Suprapubic skin (tissue), 4 donors: ENCODE measurements at regions not wholly inside any gene's neighbourhood (a gene's known extent, or its start where the extent isn't known, plus 50 kb on each side); places are given as distances from the start of the nearest gene placed in this dataset.
"Not testable (repeated sequence)": the region's sequence is repeated elsewhere in the genome, so short reads cannot be mapped to it uniquely, and the experiment has no call there.

Experiments
- DNase-seq, 2 donors: peaks; one replicate each; pipeline ENCODE4 v3.0.0-alpha.2; 2019; ENCODE audit warnings: low spot score in 2 of 2
- H3K27ac ChIP-seq: fragments of 200-600 bp; sonication (generic); one replicate; pipeline ENCODE4 v1.5.1; 2019
- H3K27me3 ChIP-seq: fragments of 200-600 bp; sonication (generic); one replicate; pipeline ENCODE4 v1.5.1; 2019
- H3K36me3 ChIP-seq: fragments of 200-600 bp; sonication (generic); one replicate; pipeline ENCODE4 v1.5.1; 2019
- H3K4me1 ChIP-seq: fragments of 200-600 bp; sonication (generic); one replicate; pipeline ENCODE4 v1.5.1; 2019
- H3K4me3 ChIP-seq: fragments of 200-600 bp; sonication (generic); one replicate; pipeline ENCODE4 v1.5.1; 2019; ENCODE audit warnings: mild to moderate bottlenecking
- H3K9me3 ChIP-seq: fragments of 200-600 bp; sonication (generic); one replicate; pipeline ENCODE4 v1.5.1; 2019
- EP300 ChIP-seq: sonication (generic); formaldehyde crosslinking; IDR thresholded peaks from one replicate; pipeline ENCODE4 v1.6.1; 2017; ENCODE audit warnings: antibody characterized with exemption
- POLR2A ChIP-seq, 2 donors: fragments of 450-650 bp; IDR thresholded peaks; one replicate each; pipeline ENCODE4 v1.6.1; 2017; ENCODE audit warnings: antibody characterized with exemption in 2 of 2, mild to moderate bottlenecking in 2 of 2, moderate library complexity in 2 of 2
- POLR2AphosphoS5 ChIP-seq, 3 donors: sonication (generic); formaldehyde crosslinking; IDR thresholded peaks; one replicate each; pipeline ENCODE4 v1.6.1; 2017; ENCODE audit warnings: antibody characterized with exemption in 3 of 3
- WGBS: methylation state at CpG from one replicate; pipeline ENCODE4 v1.1.5; 2018; 5-methylcytosine and 5-hydroxymethylcytosine counted together
- TF ChIP-seq, protein P1 (sequence below), 2 donors: fragments of 200-600 bp in 1 of 2; fragments of 450-650 bp in 1 of 2; sonication (generic) in 1 of 2; IDR thresholded peaks; one replicate each; pipeline ENCODE4 v1.5.1; 2016 to 2019; ENCODE audit warnings: antibody characterized with exemption in 2 of 2, mild to moderate bottlenecking in 1 of 2, moderate library complexity in 1 of 2

DNA sequence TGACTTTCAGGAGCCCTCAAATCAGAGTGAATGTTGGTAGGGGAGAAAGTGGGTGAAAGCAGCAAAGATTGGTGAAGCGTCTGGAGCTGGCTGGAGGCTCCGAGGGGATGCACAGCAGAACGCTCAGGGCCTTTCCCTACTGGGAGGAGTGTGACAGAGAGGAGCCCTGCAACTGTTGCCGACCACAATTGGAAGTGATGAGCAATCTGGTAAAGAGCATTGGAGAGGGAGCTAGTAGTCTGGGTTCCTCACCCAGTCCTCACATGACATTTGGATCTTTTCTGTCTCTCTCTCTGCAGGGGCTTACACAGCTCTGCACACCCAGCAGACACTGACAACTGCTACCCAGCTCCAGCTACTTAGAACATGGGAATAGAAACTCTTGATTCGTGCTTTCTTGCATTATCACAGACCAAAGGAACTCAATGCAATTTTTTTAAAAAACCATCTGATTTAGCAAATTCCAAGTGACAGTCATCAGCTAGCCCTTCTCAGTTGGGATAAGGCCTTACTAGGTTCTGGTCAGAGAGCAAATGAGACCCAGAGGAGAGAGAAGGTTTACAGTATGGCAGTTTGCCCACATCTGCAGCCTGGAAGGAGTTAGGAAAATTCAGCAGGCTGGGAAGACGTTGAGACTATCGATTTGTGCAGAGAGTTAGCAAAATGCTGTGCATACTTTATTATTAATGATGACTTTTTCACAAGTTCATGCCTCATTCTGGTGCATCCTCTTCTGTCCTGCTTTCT, 278.0 kb upstream of the PLET1 start:
- TF ChIP-seq POLR2AphosphoS5 (IDR thresholded peaks at IDR 0.05), result no peak
- TF ChIP-seq POLR2A (IDR thresholded peaks at IDR 0.05), result no peak
- TF ChIP-seq, protein P1, sequence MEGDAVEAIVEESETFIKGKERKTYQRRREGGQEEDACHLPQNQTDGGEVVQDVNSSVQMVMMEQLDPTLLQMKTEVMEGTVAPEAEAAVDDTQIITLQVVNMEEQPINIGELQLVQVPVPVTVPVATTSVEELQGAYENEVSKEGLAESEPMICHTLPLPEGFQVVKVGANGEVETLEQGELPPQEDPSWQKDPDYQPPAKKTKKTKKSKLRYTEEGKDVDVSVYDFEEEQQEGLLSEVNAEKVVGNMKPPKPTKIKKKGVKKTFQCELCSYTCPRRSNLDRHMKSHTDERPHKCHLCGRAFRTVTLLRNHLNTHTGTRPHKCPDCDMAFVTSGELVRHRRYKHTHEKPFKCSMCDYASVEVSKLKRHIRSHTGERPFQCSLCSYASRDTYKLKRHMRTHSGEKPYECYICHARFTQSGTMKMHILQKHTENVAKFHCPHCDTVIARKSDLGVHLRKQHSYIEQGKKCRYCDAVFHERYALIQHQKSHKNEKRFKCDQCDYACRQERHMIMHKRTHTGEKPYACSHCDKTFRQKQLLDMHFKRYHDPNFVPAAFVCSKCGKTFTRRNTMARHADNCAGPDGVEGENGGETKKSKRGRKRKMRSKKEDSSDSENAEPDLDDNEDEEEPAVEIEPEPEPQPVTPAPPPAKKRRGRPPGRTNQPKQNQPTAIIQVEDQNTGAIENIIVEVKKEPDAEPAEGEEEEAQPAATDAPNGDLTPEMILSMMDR (IDR thresholded peaks at IDR 0.05), result no peak
- TF ChIP-seq EP300, result no peak
- Histone ChIP-seq H3K9me3 (no peaks in the 10 kb centered on the region), H3K4me1 (no peaks in the 10 kb centered on the region), H3K27ac (no peak overlapping the region), H3K27me3 (peaks cover 11% of the 10 kb centered on the region), H3K36me3 (no peaks in the 10 kb centered on the region), H3K4me3 (no peak overlapping the region)
- no peak for DNase-seq
- 58% methylated on average over 7 of the region's 7 CpGs for WGBS

DNA sequence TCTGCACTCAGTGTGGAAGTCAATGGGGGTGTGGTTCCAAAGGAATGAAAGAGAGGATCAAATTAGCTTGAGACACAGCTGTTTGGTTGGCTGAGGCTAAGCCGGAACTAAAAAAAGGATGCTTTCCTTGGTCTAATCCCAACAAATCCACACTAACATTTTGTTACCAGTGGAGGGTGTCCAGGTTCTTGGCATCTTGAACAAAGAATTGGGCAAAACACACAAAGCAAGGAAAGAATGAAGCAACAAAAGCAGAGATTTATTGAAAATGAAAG, 278.6 kb upstream of the PLET1 start:
- DNase-seq, H3K36me3 ChIP-seq: not testable (repeated sequence)
- 55% methylated on average over 1 of the region's 1 CpG for WGBS

DNA sequence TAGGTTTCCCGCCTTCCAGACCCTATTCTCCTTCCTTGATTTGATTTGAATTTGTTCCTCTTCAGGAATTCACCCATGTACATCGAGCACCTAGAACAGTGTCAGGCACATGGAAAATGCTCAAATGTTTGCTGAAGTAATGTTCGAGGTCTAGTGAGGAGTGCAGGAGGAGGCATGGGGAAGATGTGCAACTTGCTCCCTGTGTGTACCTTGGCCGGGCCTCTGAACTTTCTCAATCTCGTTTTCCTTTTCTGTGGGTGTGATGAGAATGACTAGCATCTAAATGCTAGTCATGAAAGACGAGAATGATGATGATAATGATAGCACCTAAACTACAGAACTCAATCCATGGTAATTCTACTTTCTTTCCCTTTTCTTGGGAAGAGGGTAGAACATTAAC, 279.1 kb upstream of the PLET1 start:
- Histone ChIP-seq H3K4me3 (no peak overlapping the region), H3K36me3 (no peaks in the 10 kb centered on the region), H3K27ac (no peak overlapping the region), H3K9me3 (no peaks in the 10 kb centered on the region), H3K4me1 (no peaks in the 10 kb centered on the region), H3K27me3 (peaks cover 10% of the 10 kb centered on the region)
- no peak for DNase-seq
- 91% methylated on average over 6 of the region's 6 CpGs for WGBS
- TF ChIP-seq EP300 (no peak), POLR2A (IDR thresholded peaks at IDR 0.05) (no peak), POLR2AphosphoS5 (IDR thresholded peaks at IDR 0.05) (no peak)
- TF ChIP-seq, protein P1 (IDR thresholded peaks at IDR 0.05), result no peak

More for the DNA sequence above, 278.6 kb upstream of the PLET1 start:
- not testable (repeated sequence) for H3K4me1 ChIP-seq, H3K4me3 ChIP-seq, H3K27ac ChIP-seq, H3K9me3 ChIP-seq
- H3K27me3 ChIP-seq, result peaks cover 11% of the 10 kb centered on the region

DNA sequence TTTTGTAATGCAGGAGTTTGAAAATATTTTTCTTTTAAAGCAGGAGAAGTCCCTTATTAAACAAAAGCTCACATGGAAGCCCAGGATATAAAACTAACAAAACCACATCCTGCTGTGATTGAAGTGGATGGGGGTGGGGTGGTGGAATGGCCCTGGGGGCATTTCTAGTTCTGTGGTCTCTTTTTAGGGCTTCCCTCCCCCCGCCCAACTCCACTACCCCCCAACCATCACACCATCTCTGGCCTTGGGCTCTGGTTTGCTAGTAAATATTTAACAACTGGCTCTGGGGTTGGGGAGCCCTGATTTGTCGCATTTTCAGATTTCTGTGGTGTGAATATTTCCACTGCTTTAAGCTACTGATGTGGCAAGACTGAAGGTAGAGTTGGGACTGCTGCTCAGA, 279.6 kb upstream of the PLET1 start:
- TF ChIP-seq POLR2A (IDR thresholded peaks at IDR 0.05) (no peak), POLR2AphosphoS5 (IDR thresholded peaks at IDR 0.05) (no peak)

DNA sequence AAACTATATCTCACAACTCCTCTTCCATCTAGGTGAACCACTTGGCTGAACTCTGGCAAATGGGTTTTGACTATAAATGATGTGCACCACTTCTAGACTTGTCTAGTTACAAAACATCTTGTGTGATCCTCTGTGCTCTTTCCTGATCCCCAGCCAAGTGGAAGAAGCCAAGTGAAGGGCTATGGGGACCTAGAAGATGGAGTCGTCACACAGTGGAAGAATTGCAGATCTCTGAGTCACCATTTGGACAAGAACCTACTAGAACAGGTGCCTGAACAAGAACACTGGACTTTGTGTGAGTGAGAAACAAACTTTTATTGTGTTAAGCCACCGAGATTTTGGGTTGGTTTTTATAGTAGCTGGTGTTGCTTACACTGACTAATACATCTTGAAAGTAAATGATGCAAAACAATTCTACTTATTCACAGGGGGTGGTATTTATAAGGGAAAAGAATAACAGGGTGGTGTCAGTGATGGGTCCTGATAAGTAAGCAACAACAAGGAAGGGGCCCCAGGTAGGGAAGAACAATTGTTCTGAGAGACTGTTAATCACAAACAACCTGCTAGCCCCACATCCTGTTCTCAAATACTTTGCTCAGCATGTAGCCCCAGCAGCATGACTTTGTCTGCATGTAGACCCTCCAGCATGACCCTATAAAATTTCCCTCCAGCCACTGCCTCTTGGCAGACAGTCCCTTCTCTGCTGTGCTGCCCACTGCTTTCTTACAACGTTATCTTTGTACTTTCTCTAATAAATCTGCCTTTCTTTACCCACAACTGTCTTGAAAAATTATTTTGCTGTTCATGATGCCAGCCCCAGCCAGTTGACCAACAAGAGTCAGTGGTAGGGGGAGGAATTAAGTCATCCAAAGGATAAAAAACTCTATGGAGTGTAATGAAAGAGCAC, 280.7 kb upstream of the PLET1 start:
- Histone ChIP-seq H3K36me3 (no peaks in the 10 kb centered on the region), H3K4me1 (no peaks in the 10 kb centered on the region), H3K9me3 (no peaks in the 10 kb centered on the region), H3K27ac (no peak overlapping the region), H3K4me3 (no peak overlapping the region), H3K27me3 (peaks cover under 1% of the 10 kb centered on the region)
- 58% methylated on average over 3 of the region's 3 CpGs for WGBS
- TF ChIP-seq POLR2AphosphoS5 (IDR thresholded peaks at IDR 0.05) (no peak), EP300 (no peak), POLR2A (IDR thresholded peaks at IDR 0.05) (no peak)
- TF ChIP-seq, protein P1 (IDR thresholded peaks at IDR 0.05), result no peak
- no peak for DNase-seq

More for the DNA sequence above, 279.6 kb upstream of the PLET1 start:
- Histone ChIP-seq H3K4me3 (no peak overlapping the region), H3K36me3 (no peaks in the 10 kb centered on the region), H3K27ac (no peak overlapping the region), H3K9me3 (no peaks in the 10 kb centered on the region), H3K27me3 (peaks cover 8% of the 10 kb centered on the region), H3K4me1 (no peaks in the 10 kb centered on the region)
- 69% methylated on average over 2 of the region's 2 CpGs for WGBS
- DNase-seq, result no peak

DNA sequence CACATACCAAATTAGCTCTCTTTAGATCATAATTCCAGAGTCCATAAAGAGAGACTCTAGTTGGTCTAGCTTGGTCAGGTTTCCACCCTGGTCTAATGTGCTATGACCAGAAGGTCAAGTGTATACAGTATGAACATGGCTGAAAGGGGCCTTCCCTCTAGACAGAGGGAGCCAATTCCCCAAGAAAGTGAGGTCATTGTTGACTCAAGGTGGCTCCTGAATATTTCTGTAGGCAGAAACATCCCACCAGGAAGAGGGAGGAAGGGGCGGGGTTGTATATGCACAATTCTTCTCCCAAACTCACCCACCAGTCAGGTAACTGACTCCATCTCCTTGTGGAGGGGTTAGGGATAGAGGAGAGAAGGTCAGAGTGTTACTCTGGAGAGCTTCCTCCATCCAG, 281.8 kb upstream of the PLET1 start:
- Histone ChIP-seq H3K27ac (no peak overlapping the region), H3K27me3 (no peaks in the 10 kb centered on the region), H3K9me3 (no peaks in the 10 kb centered on the region), H3K4me3 (no peak overlapping the region), H3K36me3 (no peaks in the 10 kb centered on the region), H3K4me1 (no peaks in the 10 kb centered on the region)
- 100% methylated on average over 1 of the region's 1 CpG for WGBS
- TF ChIP-seq EP300 (no peak), POLR2AphosphoS5 (IDR thresholded peaks at IDR 0.05) (no peak), POLR2A (IDR thresholded peaks at IDR 0.05) (no peak)
- TF ChIP-seq, protein P1 (IDR thresholded peaks at IDR 0.05), result no peak
- no peak for DNase-seq
